Upper lobe of right lung (tissue), 1 donor: ENCODE measurements at regions not wholly inside any gene's neighbourhood (a gene's known extent, or its start where the extent isn't known, plus 50 kb on each side); places are given as distances from the start of the nearest gene placed in this dataset.

ENCODE experiments used
- ATAC-seq: fragments of 200-7000 bp; cut with Tn5 transposase; one replicate; pipeline ENCODE4 v1.9.1; 2020; ENCODE audit warnings: mild to moderate bottlenecking, moderate library complexity
- DNase-seq: peaks from one replicate; pipeline ENCODE4 v3.0.0-alpha.2; 2020
- H3K27ac ChIP-seq: fragments of 200-600 bp; one replicate; pipeline ENCODE4 v1.8.0; 2022
- H3K27me3 ChIP-seq: fragments of 200-600 bp; one replicate; pipeline ENCODE4 v1.8.0; 2022; ENCODE audit warnings: mild to moderate bottlenecking
- H3K36me3 ChIP-seq: fragments of 200-600 bp; one replicate; pipeline ENCODE4 v1.8.0; 2022
- H3K4me1 ChIP-seq: fragments of 200-600 bp; one replicate; pipeline ENCODE4 v1.8.0; 2022
- H3K4me3 ChIP-seq: fragments of 200-600 bp; one replicate; pipeline ENCODE4 v1.8.0; 2022; ENCODE audit warnings: mild to moderate bottlenecking
- H3K9me3 ChIP-seq: fragments of 200-600 bp; one replicate; pipeline ENCODE4 v1.8.0; 2022
- CTCF ChIP-seq: fragments of 200-600 bp; IDR thresholded peaks from one replicate; pipeline ENCODE4 v1.8.0; 2022; ENCODE audit warnings: antibody characterized with exemption
- intact Hi-C: fragments of 100-400 bp; cut with DNase I; formaldehyde crosslinking; loops from one replicate; pipeline ENCODE4 v1.11.0; 2022
- donor health status: DM: no; HTN: yes; CAD: no; lungs with severe emphysema.

GRCh38 chr2:126975671-126976655 lies 77.3 kb downstream of the TEX51 start:
- peaks cover 8% of the 10 kb centered on the region for H3K4me1 ChIP-seq
- no peak overlapping the region for H3K27ac ChIP-seq
- DNase-seq (no peak), ATAC-seq (no peak)
- intact Hi-C loops = no loop called here
- no peaks in the 10 kb centered on the region for H3K27me3 ChIP-seq
- H3K36me3 ChIP-seq = no peaks in the 10 kb centered on the region
- H3K9me3 ChIP-seq = no peaks in the 10 kb centered on the region
- TF ChIP-seq CTCF = no peak
- H3K4me3 ChIP-seq = no peak overlapping the region

GRCh38 chr2:126976721-126977328 lies 78.1 kb downstream of the TEX51 start:
- H3K36me3 ChIP-seq = no peaks in the 10 kb centered on the region
- DNase-seq (no peak), ATAC-seq (no peak)
- no peak overlapping the region for H3K4me3 ChIP-seq
- no peak overlapping the region for H3K27ac ChIP-seq
- intact Hi-C loops = no loop called here
- H3K4me1 ChIP-seq = peaks cover 6% of the 10 kb centered on the region
- H3K27me3 ChIP-seq = no peaks in the 10 kb centered on the region
- H3K9me3 ChIP-seq = no peaks in the 10 kb centered on the region
- no peak for TF ChIP-seq CTCF

- H3K36me3 ChIP-seq = no peaks in the 10 kb centered on the region
- DNase-seq (no peak), ATAC-seq (no peak)
- no peaks in the 10 kb centered on the region for H3K9me3 ChIP-seq
- no peaks in the 10 kb centered on the region for H3K27me3 ChIP-seq
- H3K4me3 ChIP-seq = no peak overlapping the region
- H3K27ac ChIP-seq = no peak overlapping the region
- intact Hi-C loops = no loop called here
- H3K4me1 ChIP-seq = no peaks in the 10 kb centered on the region
- TF ChIP-seq CTCF = no peak
Observed at GRCh38 chr2:126978333-126978732, 79.6 kb downstream of the TEX51 start.

DNA sequence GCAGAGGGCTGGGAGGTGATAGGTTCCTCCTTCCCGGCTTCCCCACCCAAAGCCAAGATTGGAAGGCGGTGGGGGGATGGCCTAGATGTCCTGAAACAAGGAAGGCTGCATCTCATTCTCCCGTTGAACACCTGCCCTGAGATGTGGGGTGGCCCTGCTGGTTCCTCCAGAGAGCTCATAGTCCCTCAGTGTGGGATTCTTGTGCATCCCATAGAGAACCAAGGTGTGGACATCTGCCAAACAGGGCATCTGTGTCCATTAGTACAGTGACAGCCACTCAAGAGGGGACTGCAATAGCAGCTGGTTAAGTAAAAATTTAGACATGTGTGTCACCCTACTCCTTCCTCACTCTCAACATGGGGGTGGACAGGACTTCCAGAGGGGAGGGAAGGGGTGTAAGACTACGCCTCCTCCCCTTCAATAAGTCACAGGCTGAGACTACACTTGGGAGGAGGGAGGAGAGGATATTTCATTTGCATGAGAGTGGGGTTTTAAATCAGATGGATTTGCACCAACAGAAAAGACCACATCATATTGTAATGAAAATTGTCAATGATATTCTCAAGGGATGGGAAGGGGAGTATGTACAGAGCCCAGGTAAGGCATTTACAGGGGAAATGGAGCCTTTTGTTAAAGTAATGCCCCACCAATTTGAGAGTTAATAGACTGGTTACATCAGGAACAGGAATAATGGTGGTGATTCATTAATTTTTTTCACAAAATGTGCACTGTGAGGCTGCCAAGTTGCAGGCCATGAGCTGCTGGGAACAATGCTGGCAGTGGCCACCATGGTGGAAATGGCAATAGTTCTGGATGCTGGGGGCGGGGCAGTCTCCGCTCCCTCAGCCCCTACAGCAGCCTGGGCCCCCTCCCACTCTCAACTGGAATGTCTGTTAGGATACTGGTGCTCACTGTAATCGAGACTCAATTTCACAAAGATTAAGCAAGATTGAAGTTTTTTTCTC lies 80.6 kb downstream of the TEX51 start:
- TF ChIP-seq CTCF = no peak
- intact Hi-C loops = no loop called here
- H3K36me3 ChIP-seq = no peaks in the 10 kb centered on the region
- ATAC-seq (no peak), DNase-seq (no peak)
- H3K4me1 ChIP-seq = no peaks in the 10 kb centered on the region
- H3K9me3 ChIP-seq = no peaks in the 10 kb centered on the region
- H3K27me3 ChIP-seq = no peaks in the 10 kb centered on the region
- no peak overlapping the region for H3K4me3 ChIP-seq
- no peak overlapping the region for H3K27ac ChIP-seq

- Histone ChIP-seq H3K27ac (no peak overlapping the region), H3K36me3 (no peaks in the 10 kb centered on the region), H3K4me3 (no peak overlapping the region), H3K9me3 (no peaks in the 10 kb centered on the region), H3K4me1 (no peaks in the 10 kb centered on the region), H3K27me3 (no peaks in the 10 kb centered on the region)
- ATAC-seq (no peak), DNase-seq (no peak)
- intact Hi-C loops = no loop called here
- TF ChIP-seq CTCF = no peak
Observed at GRCh38 chr2:126981476-126981875, 82.8 kb downstream of the TEX51 start.
